HEK293 (cell line): ENCODE measurements at regions not wholly inside any gene's neighbourhood (a gene's known extent, or its start where the extent isn't known, plus 50 kb on each side); places are given as distances from the start of the nearest gene placed in this dataset.

Experiments used
- HOXC10 ChIP-seq: sonication (generic); formaldehyde crosslinking; IDR thresholded peaks from 2 replicates; pipeline ENCODE4 v1.8.1; 2023; ENCODE audit warnings: mild to moderate bottlenecking, missing genetic modification reagents
- KLF1 ChIP-seq: fragments of 450-650 bp; formaldehyde crosslinking; IDR thresholded peaks from 2 replicates; pipeline ENCODE4 v1.5.1; 2016; ENCODE audit warnings: missing biosample characterization, missing genetic modification characterization
- REPIN1 ChIP-seq: fragments of 450-650 bp; formaldehyde crosslinking; IDR thresholded peaks from 2 replicates; pipeline ENCODE4 v1.5.1; 2017; ENCODE audit warnings: missing biosample characterization, missing genetic modification characterization, low read depth
- TCF7L2 ChIP-seq: IDR thresholded peaks from 2 replicates; pipeline ENCODE4 v1.6.1; 2011; ENCODE audit warnings: low read depth, mild to moderate bottlenecking, inconsistent platforms, low read length, moderate library complexity, borderline replicate concordance
- TRIM28 ChIP-seq: IDR thresholded peaks from 2 replicates; pipeline ENCODE4 v1.6.1; 2011; ENCODE audit warnings: low read length, control low read depth, borderline replicate concordance
- YY1 ChIP-seq: fragments of 450-650 bp; formaldehyde crosslinking; IDR thresholded peaks from 2 replicates; pipeline ENCODE4 v1.5.1; 2018; ENCODE audit warnings: missing biosample characterization, missing genetic modification characterization
- ZEB2 ChIP-seq: fragments of 450-650 bp; formaldehyde crosslinking; IDR thresholded peaks from 2 replicates; pipeline ENCODE4 v1.5.1; 2016; ENCODE audit warnings: missing biosample characterization, missing genetic modification characterization
- ZNF16 ChIP-seq: fragments of 450-650 bp; formaldehyde crosslinking; IDR thresholded peaks from 2 replicates; pipeline ENCODE4 v1.5.1; 2016; ENCODE audit warnings: low read depth, missing biosample characterization, missing genetic modification characterization
- ZNF48 ChIP-seq: fragments of 450-650 bp; formaldehyde crosslinking; IDR thresholded peaks from 2 replicates; pipeline ENCODE4 v1.5.1; 2016; ENCODE audit warnings: missing biosample characterization, missing genetic modification characterization
- ZNF660 ChIP-seq: fragments of 450-650 bp; IDR thresholded peaks from 2 replicates; pipeline ENCODE4 v1.5.1; 2018; ENCODE audit warnings: missing biosample characterization, mild to moderate bottlenecking, missing genetic modification characterization
- ZNF701 ChIP-seq: fragments of 450-650 bp; formaldehyde crosslinking; IDR thresholded peaks from 2 replicates; pipeline ENCODE4 v1.5.1; 2016; ENCODE audit warnings: missing biosample characterization, missing genetic modification characterization
- TF ChIP-seq, protein P1 (sequence below): fragments of 450-650 bp; formaldehyde crosslinking; IDR thresholded peaks from 2 replicates; pipeline ENCODE4 v1.5.1; 2016; ENCODE audit warnings: missing biosample characterization, missing genetic modification characterization
- TF ChIP-seq, protein P2 (sequence below): sonication (generic); formaldehyde crosslinking; IDR thresholded peaks from 2 replicates; pipeline ENCODE4 v1.8.1; 2022; ENCODE audit warnings: mild to moderate bottlenecking, moderate library complexity, missing genetic modification reagents
- TF ChIP-seq, protein P3 (sequence below): fragments of 450-650 bp; formaldehyde crosslinking; IDR thresholded peaks from 2 replicates; pipeline ENCODE4 v1.5.1; 2016; ENCODE audit warnings: missing biosample characterization, missing genetic modification characterization

DNA sequence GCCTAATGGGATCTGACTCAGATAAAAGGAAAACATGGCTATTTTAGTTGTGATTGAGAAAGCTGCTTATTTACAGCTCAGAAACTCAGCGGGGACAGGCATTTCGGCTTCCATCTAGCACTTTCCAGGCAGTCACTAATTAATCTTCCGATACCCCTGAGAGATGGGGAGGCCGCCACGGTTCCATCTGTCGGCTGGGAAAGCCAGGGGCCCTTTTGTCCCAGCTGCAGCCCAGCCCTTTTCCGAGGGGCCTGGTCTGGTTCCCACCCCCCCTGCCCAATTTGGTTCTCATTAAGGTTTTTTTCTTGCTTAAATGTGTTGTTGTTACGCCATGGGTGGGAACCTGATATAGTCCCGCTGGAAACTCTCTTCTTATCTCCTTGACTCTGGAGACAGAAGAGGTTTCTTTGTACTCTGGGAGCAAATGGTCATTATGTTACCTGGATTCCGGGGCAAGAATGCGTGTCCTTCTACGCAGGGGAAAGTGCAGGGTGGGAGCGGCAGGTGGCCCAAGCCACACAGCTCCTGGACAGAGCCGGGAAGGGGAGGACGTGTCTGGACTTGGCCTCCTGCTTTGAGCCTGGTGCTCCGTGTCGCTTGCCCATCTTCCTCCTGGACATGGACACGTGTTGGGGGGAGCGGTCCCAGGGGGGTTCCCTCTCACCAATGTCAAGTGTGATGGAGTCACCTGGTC lies 50.9 kb upstream of the GSE1 start:
- TF ChIP-seq ZEB2 (tag by site-specific recombination) (no peak), TCF7L2 (peak; percentile 45; the same call in 1 of the 2 replicates), ZNF16 (tag by site-specific recombination) (no peak), YY1 (tag by site-specific recombination) (no peak), HOXC10 (CRISPR knock-in tag) (no peak), KLF1 (tag by site-specific recombination) (no peak), ZNF48 (no peak), REPIN1 (no peak), ZNF701 (tag by site-specific recombination) (no peak), TRIM28 (no peak), ZNF660 (tag by site-specific recombination) (no peak)
- TF ChIP-seq, protein P1, sequence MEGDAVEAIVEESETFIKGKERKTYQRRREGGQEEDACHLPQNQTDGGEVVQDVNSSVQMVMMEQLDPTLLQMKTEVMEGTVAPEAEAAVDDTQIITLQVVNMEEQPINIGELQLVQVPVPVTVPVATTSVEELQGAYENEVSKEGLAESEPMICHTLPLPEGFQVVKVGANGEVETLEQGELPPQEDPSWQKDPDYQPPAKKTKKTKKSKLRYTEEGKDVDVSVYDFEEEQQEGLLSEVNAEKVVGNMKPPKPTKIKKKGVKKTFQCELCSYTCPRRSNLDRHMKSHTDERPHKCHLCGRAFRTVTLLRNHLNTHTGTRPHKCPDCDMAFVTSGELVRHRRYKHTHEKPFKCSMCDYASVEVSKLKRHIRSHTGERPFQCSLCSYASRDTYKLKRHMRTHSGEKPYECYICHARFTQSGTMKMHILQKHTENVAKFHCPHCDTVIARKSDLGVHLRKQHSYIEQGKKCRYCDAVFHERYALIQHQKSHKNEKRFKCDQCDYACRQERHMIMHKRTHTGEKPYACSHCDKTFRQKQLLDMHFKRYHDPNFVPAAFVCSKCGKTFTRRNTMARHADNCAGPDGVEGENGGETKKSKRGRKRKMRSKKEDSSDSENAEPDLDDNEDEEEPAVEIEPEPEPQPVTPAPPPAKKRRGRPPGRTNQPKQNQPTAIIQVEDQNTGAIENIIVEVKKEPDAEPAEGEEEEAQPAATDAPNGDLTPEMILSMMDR (tag by site-specific recombination): no peak
- TF ChIP-seq, protein P2, sequence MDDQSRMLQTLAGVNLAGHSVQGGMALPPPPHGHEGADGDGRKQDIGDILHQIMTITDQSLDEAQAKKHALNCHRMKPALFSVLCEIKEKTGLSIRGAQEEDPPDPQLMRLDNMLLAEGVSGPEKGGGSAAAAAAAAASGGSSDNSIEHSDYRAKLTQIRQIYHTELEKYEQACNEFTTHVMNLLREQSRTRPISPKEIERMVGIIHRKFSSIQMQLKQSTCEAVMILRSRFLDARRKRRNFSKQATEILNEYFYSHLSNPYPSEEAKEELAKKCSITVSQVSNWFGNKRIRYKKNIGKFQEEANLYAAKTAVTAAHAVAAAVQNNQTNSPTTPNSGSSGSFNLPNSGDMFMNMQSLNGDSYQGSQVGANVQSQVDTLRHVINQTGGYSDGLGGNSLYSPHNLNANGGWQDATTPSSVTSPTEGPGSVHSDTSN (CRISPR knock-in tag): no peak
- TF ChIP-seq, protein P3, sequence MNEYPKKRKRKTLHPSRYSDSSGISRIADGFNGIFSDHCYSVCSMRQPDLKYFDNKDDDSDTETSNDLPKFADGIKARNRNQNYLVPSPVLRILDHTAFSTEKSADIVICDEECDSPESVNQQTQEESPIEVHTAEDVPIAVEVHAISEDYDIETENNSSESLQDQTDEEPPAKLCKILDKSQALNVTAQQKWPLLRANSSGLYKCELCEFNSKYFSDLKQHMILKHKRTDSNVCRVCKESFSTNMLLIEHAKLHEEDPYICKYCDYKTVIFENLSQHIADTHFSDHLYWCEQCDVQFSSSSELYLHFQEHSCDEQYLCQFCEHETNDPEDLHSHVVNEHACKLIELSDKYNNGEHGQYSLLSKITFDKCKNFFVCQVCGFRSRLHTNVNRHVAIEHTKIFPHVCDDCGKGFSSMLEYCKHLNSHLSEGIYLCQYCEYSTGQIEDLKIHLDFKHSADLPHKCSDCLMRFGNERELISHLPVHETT (tag by site-specific recombination): no peak
